HFF-Myc (cell line): ENCODE measurements at regions not wholly inside any gene's neighbourhood (a gene's known extent, or its start where the extent isn't known, plus 50 kb on each side); places are given as distances from the start of the nearest gene placed in this dataset.

Experiments used
- DNase-seq: peaks from one replicate; pipeline ENCODE4 v3.0.0-alpha.2; 2011; ENCODE audit warnings: low read depth; ENCODE audit errors: extremely low read depth
- H3K4me3 ChIP-seq: replicated peaks from 2 replicates; pipeline ENCODE4 v1.5.1; 2011; ENCODE audit warnings: low read depth, mild to moderate bottlenecking, control low read depth, low read length
- CTCF ChIP-seq: IDR thresholded peaks from 2 replicates; pipeline ENCODE4 v1.5.1; 2012; ENCODE audit warnings: mild to moderate bottlenecking, low read depth, low read length, control low read depth; ENCODE audit errors: missing control alignments

GRCh38 chr10:121296881-121297585 is 301.2 kb downstream of the FGFR2 start:
- no peak for TF ChIP-seq CTCF
- no peak overlapping the region for H3K4me3 ChIP-seq
- no peak for DNase-seq

GRCh38 chr10:121300723-121301122 is 297.5 kb downstream of the FGFR2 start:
- TF ChIP-seq CTCF, result no peak
- DNase-seq, result no peak
- H3K4me3 ChIP-seq, result no peak overlapping the region

GRCh38 chr10:121302541-121303180 is 295.6 kb downstream of the FGFR2 start:
- TF ChIP-seq CTCF, result no peak
- H3K4me3 ChIP-seq, result no peak overlapping the region

GRCh38 chr10:121303287-121303890 is 294.9 kb downstream of the FGFR2 start:
- H3K4me3 ChIP-seq, result no peak overlapping the region
- no peak for TF ChIP-seq CTCF
- DNase-seq, result no peak

More at GRCh38 chr10:121302541-121303180, 295.6 kb downstream of the FGFR2 start:
- DNase-seq, result no peak

GRCh38 chr10:121305066-121305465 is 293.2 kb downstream of the FGFR2 start:
- no peak for TF ChIP-seq CTCF
- H3K4me3 ChIP-seq, result no peak overlapping the region
- no peak for DNase-seq

GRCh38 chr10:121306159-121306673 is 292.0 kb downstream of the FGFR2 start:
- H3K4me3 ChIP-seq, result no peak overlapping the region
- no peak for DNase-seq
- no peak for TF ChIP-seq CTCF
